ENCODE measurements at regions not wholly inside any gene's neighbourhood (a gene's known extent, or its start where the extent isn't known, plus 50 kb on each side); places are given as distances from the start of the nearest gene placed in this dataset.

- no peak for TF ChIP-seq EZH2phosphoT487 (IDR thresholded peaks at IDR 0.05; ENCODE audit: insufficient read depth, low read depth)
- TF ChIP-seq EZH2 (IDR thresholded peaks at IDR 0.05; ENCODE audit: insufficient read depth, poor library complexity, severe bottlenecking) = no peak
Observed at GRCh38 chr7:69184339-69184738, 413.9 kb upstream of the AUTS2 start.

Data from GM23248 (cell line).